ENCODE measurements at regions not wholly inside any gene's neighbourhood (a gene's known extent, or its start where the extent isn't known, plus 50 kb on each side); places are given as distances from the start of the nearest gene placed in this dataset.
A peak's percentile ranks its signal among the peaks of the same experiment; 100 is the strongest.

DNA sequence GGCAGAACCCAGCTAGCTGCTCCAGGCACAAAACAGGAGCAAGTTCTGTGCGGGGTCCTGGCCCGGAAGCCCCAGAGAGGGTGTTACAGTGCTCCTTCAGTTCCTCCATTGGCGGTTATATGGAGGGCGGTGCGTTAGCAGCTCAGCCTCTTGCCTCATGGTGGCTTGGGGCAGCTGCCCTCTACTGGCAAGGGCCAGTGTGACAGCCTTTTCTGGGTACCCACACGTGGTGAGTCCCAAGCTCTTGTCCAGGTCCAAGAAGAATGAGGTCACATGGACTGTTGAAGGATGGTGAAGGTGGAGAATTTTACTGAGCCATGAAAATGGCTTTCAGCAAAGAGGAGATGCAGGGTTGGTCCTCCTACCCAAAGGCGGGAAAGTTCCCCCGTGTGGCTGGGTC is 100.5 kb downstream of the WT1 start:
- in situ Hi-C loops (cut with MboI; ENCODE audit: low sequenced_read_pairs) (no loop called here), dilution Hi-C loops (cut with HindIII; ENCODE audit: low sequenced_read_pairs, unreplicated experiment) (no loop called here), intact Hi-C loops (cut with micrococcal nuclease) (no loop called here)
- Histone ChIP-seq H3K36me3 (ENCODE audit: control insufficient read depth, insufficient read depth, low read length) (no peaks in the 10 kb centered on the region), H3K4ac (ENCODE audit: low read depth, low read length) (no peak overlapping the region), H4K5ac (ENCODE audit: low read depth, low read length) (no peak overlapping the region), H3K27me3 (ENCODE audit: control insufficient read depth, insufficient read depth, low read length) (peaks cover 7% of the 10 kb centered on the region), H2AFZ (replicated peaks; ENCODE audit: low read length, poor library complexity) (no peak overlapping the region), H3K27ac (ENCODE audit: insufficient read depth, low read length) (no peak overlapping the region), H2BK20ac (ENCODE audit: low read depth, low read length) (no peak overlapping the region), H4K91ac (ENCODE audit: insufficient read depth, low read depth, low read length) (no peak overlapping the region), H4K8ac (ENCODE audit: low read depth in 2 of 2, low read length in 2 of 2) (no peak overlapping the region), H3K4me1 (ENCODE audit: control insufficient read depth, insufficient read depth, low read length) (no peaks in the 10 kb centered on the region), H2BK120ac (ENCODE audit: low read depth, low read length) (no peak overlapping the region), H3K56ac (ENCODE audit: extremely low read depth, insufficient read depth, low read length) (no peak overlapping the region), H2AK9ac (replicated peaks; ENCODE audit: low read depth, low read length, poor library complexity) (no peak overlapping the region), H3K4me3 (ENCODE audit: insufficient read depth, low read depth, low read length) (no peak overlapping the region), H3K79me1 (ENCODE audit: low read depth in 1 of 2, low read length in 2 of 2) (no peaks in the 10 kb centered on the region), H3K9ac (ENCODE audit: low read depth, low read length) (no peak overlapping the region), H3K9me1 (ENCODE audit: insufficient read depth, low read length) (no peaks in the 10 kb centered on the region), H3K14ac (replicated peaks; ENCODE audit: low read depth, low read length) (no peak overlapping the region), H3K4me2 (ENCODE audit: low read depth, low read length) (no peak overlapping the region), H3K23ac (ENCODE audit: low read depth, low read length) (no peak overlapping the region), H3K18ac (ENCODE audit: low read depth, low read length) (no peak overlapping the region), H3K9me3 (ENCODE audit: control insufficient read depth, insufficient read depth, low read length) (no peaks in the 10 kb centered on the region), H4K20me1 (ENCODE audit: insufficient read depth, low read length) (no peaks in the 10 kb centered on the region), H2AK5ac (ENCODE audit: low read depth, low read length) (no peak overlapping the region), H2BK5ac (ENCODE audit: low read depth, low read length, poor library complexity, severe bottlenecking) (no peak overlapping the region), H2BK15ac (ENCODE audit: low read depth, low read length) (no peak overlapping the region)
- ATAC-seq (ENCODE audit: low read depth), result no peak
- POLR2A ChIA-PET (ENCODE audit: unreplicated experiment), result no interaction called here
- 96% methylated on average over 5 of the region's 8 CpGs; no CpG with 5 or more reads in 1 of the 2 experiments for WGBS, 2 experiments (ENCODE audit: extremely low coverage in 2 of 2, insufficient read length in 1 of 2)
- no peak for DNase-seq
- no TSS peak for BruUV-seq (replicated peaks)
- TF ChIP-seq NFE2L2 (IDR thresholded peaks at IDR 0.05; ENCODE audit: low read depth, low read length) (no peak), RAD21 (IDR thresholded peaks at IDR 0.05; ENCODE audit: low read length) (no peak), RCOR1 (IDR thresholded peaks at IDR 0.05; ENCODE audit: insufficient replicate concordance, low read length) (no peak), MXI1 (IDR thresholded peaks at IDR 0.05; ENCODE audit: borderline replicate concordance, low read depth, low read length) (no peak)
- TF ChIP-seq, protein P1, sequence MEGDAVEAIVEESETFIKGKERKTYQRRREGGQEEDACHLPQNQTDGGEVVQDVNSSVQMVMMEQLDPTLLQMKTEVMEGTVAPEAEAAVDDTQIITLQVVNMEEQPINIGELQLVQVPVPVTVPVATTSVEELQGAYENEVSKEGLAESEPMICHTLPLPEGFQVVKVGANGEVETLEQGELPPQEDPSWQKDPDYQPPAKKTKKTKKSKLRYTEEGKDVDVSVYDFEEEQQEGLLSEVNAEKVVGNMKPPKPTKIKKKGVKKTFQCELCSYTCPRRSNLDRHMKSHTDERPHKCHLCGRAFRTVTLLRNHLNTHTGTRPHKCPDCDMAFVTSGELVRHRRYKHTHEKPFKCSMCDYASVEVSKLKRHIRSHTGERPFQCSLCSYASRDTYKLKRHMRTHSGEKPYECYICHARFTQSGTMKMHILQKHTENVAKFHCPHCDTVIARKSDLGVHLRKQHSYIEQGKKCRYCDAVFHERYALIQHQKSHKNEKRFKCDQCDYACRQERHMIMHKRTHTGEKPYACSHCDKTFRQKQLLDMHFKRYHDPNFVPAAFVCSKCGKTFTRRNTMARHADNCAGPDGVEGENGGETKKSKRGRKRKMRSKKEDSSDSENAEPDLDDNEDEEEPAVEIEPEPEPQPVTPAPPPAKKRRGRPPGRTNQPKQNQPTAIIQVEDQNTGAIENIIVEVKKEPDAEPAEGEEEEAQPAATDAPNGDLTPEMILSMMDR (conservative IDR thresholded peaks at IDR 0.05; ENCODE audit: low read depth, low read length), result 0 out of 2 replicates have a peak, but pooled peaks have one; percentile 4
- CTCF ChIA-PET, result no interaction called here

All from IMR-90 (cell line).